ENCODE measurements at regions not wholly inside any gene's neighbourhood (a gene's known extent, or its start where the extent isn't known, plus 50 kb on each side); places are given as distances from the start of the nearest gene placed in this dataset.

DNA sequence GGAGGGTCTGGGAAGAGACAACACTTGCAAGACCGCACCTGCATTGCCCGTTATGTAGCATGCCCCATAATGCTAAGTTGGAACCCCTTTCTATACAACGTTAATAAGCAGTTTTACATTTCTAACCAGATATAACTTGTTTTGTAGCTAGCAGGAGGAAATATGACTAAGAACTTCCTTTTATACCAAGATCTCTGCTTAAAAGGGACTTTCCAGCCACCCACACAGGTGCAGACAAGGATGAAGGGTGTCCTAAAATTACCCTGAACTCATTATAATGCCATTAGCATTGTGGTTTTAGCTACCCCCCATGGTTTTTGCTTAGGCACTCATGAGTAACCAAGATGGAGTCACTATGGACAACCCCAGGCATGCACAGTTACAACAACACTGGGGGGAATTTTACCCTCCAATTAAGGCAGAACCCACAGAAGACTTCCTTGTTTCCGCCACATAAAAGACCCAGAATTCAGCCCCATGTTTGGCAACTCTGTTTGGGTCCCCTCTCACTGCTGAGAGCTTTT lies 362.8 kb downstream of the CBLN2 start:
- no peaks in the 10 kb centered on the region for H3K27me3 ChIP-seq
- intact Hi-C loops (cut with DNase I): no loop called here
- ATAC-seq (no peak), DNase-seq (no peak)
- no peak overlapping the region for H3K4me3 ChIP-seq
- H3K27ac ChIP-seq: no peak overlapping the region
- H3K36me3 ChIP-seq (replicated peaks in 1 of 2; ENCODE audit: insufficient read depth in 1 of 2, low read depth in 2 of 2): no peaks in the 10 kb centered on the region
- 50 to 56% methylated on average over 4 of the region's 4 CpGs for WGBS, 2 donors
- H3K4me1 ChIP-seq: no peaks in the 10 kb centered on the region
- no peak for TF ChIP-seq POLR2A (IDR thresholded peaks at IDR 0.05)
- TF ChIP-seq, protein P1, sequence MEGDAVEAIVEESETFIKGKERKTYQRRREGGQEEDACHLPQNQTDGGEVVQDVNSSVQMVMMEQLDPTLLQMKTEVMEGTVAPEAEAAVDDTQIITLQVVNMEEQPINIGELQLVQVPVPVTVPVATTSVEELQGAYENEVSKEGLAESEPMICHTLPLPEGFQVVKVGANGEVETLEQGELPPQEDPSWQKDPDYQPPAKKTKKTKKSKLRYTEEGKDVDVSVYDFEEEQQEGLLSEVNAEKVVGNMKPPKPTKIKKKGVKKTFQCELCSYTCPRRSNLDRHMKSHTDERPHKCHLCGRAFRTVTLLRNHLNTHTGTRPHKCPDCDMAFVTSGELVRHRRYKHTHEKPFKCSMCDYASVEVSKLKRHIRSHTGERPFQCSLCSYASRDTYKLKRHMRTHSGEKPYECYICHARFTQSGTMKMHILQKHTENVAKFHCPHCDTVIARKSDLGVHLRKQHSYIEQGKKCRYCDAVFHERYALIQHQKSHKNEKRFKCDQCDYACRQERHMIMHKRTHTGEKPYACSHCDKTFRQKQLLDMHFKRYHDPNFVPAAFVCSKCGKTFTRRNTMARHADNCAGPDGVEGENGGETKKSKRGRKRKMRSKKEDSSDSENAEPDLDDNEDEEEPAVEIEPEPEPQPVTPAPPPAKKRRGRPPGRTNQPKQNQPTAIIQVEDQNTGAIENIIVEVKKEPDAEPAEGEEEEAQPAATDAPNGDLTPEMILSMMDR (IDR thresholded peaks at IDR 0.05): no peak
- no peaks in the 10 kb centered on the region for H3K9me3 ChIP-seq

- Histone ChIP-seq H3K4me1 (no peaks in the 10 kb centered on the region), H3K27me3 (no peaks in the 10 kb centered on the region), H3K9me3 (no peaks in the 10 kb centered on the region), H3K4me3 (no peak overlapping the region), H3K27ac (no peak overlapping the region), H3K36me3 (replicated peaks in 1 of 2; ENCODE audit: insufficient read depth in 1 of 2, low read depth in 2 of 2) (no peaks in the 10 kb centered on the region)
- TF ChIP-seq, protein P1 (IDR thresholded peaks at IDR 0.05): no peak
- TF ChIP-seq POLR2A (IDR thresholded peaks at IDR 0.05): no peak
- no peak for ATAC-seq
- intact Hi-C loops (cut with DNase I): no loop called here
- DNase-seq: no peak
Observed at GRCh38 chr18:72180689-72181088, 363.5 kb downstream of the CBLN2 start.

DNA sequence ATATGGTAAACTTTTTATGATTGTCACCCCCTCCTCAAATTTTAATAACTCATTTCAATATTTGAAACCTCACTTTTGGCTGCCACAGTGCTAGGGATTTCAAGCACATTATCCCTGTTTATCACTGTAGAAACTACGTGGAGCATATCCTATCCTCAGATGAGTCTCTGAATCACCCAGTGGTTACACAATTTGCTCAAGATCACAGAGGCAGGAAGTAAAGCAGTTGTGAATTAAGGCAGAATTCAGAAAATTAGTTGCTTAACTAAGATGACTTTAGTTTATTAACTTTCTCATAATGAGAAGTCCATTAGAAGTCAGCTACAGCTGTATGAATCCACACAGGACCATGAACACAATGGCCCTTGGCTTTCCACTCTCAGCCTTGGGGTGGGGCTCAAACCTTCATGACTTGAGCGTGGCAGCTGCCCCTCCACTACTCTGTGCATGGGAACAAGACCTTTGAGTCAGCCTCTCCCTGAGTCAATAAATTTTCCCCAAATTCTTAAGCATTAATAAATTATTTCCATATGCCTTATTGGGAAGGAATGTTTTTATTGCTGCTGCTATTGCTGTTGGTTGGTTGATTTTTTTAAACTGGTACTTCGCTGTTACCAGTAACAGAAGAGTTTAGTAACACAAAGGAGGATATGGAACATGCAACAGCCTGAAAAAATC lies 369.0 kb downstream of the CBLN2 start:
- TF ChIP-seq POLR2A (IDR thresholded peaks at IDR 0.05): no peak
- TF ChIP-seq, protein P1 (IDR thresholded peaks at IDR 0.05): no peak
- DNase-seq (no peak), ATAC-seq (no peak)
- H3K27me3 ChIP-seq: no peaks in the 10 kb centered on the region
- H3K36me3 ChIP-seq (replicated peaks in 1 of 2; ENCODE audit: insufficient read depth in 1 of 2, low read depth in 2 of 2): no peaks in the 10 kb centered on the region
- no peaks in the 10 kb centered on the region for H3K9me3 ChIP-seq
- intact Hi-C loops (cut with DNase I): no loop called here
- H3K27ac ChIP-seq: no peak overlapping the region
- 50 to 53% methylated on average over 3 of the region's 3 CpGs for WGBS, 2 donors
- no peaks in the 10 kb centered on the region for H3K4me1 ChIP-seq
- no peak overlapping the region for H3K4me3 ChIP-seq

DNA sequence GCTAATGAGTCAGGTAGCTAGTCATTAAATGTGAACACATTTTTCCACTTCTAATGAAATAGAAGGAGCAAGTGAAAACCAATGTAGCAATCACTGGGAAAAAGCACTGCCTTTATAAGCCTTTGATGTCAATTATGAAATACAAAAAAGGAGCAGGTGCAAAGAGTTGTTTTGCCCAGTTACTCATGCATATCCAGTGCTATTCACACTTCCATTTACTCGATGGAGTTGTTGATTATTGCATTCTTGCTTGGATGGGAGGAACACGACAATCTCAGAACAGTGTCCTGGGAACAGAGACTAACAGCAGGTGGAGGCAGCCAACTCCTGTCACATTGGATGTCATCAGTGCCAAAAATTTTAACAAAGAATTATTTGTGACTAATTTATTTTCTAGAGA lies 372.5 kb downstream of the CBLN2 start:
- H3K4me1 ChIP-seq: no peaks in the 10 kb centered on the region
- no peak overlapping the region for H3K27ac ChIP-seq
- TF ChIP-seq, protein P1 (IDR thresholded peaks at IDR 0.05): no peak
- no peak for TF ChIP-seq POLR2A (IDR thresholded peaks at IDR 0.05)
- H3K27me3 ChIP-seq: no peaks in the 10 kb centered on the region
- 23 to 38% methylated on average over 2 of the region's 2 CpGs for WGBS, 2 donors
- DNase-seq (no peak), ATAC-seq (no peak)
- intact Hi-C loops (cut with DNase I): no loop called here
- no peaks in the 10 kb centered on the region for H3K36me3 ChIP-seq (replicated peaks in 1 of 2; ENCODE audit: insufficient read depth in 1 of 2, low read depth in 2 of 2)
- no peaks in the 10 kb centered on the region for H3K9me3 ChIP-seq
- H3K4me3 ChIP-seq: no peak overlapping the region

DNA sequence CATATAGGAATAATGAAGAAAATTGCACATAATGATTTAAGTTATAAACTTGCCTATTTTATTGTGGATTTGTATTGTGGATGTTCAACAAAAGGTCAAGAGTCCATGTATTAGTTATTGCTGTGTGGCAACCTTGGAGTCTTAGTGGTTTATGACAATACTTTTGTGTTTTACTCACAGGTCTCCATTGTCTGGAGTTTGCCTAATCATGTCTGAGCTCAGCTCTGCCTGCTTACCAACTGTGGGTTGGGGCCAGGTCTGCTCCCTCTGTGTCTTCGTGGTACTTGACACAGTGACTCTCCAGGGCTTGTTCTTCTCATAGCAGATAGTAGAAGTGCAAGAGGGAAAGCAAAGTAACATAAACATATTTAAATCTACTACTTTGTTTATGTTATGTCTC lies 382.5 kb downstream of the CBLN2 start:
- Histone ChIP-seq H3K4me3 (no peak overlapping the region), H3K27me3 (no peaks in the 10 kb centered on the region), H3K4me1 (no peaks in the 10 kb centered on the region), H3K9me3 (no peaks in the 10 kb centered on the region), H3K36me3 (replicated peaks in 1 of 2; ENCODE audit: insufficient read depth in 1 of 2, low read depth in 2 of 2) (no peaks in the 10 kb centered on the region), H3K27ac (no peak overlapping the region)
- intact Hi-C loops (cut with DNase I): no loop called here
- TF ChIP-seq POLR2A (IDR thresholded peaks at IDR 0.05): no peak
- TF ChIP-seq, protein P1 (IDR thresholded peaks at IDR 0.05): no peak
- 28 to 39% methylated on average over 1 of the region's 1 CpG for WGBS, 2 donors
- DNase-seq (no peak), ATAC-seq (no peak)
